Endothelial cell of umbilical vein (primary cell): ENCODE measurements at regions not wholly inside any gene's neighbourhood (a gene's known extent, or its start where the extent isn't known, plus 50 kb on each side); places are given as distances from the start of the nearest gene placed in this dataset.

ENCODE experiments used
- EZH2 ChIP-seq: IDR thresholded peaks from 2 replicates; pipeline ENCODE4 v1.6.1; 2012; ENCODE audit warnings: borderline replicate concordance, low read depth, mild to moderate bottlenecking, moderate library complexity, low read length, inconsistent platforms; ENCODE audit not compliant: severe bottlenecking
- GATA2 ChIP-seq: IDR thresholded peaks from 2 replicates; pipeline ENCODE4 v1.7.0; 2011; ENCODE audit warnings: low read depth, mild to moderate bottlenecking, moderate library complexity, mixed read lengths, low read length; ENCODE audit not compliant: insufficient read length, insufficient read depth
- JUN ChIP-seq: IDR thresholded peaks from 2 replicates; pipeline ENCODE4 v1.6.1; 2011; ENCODE audit warnings: borderline replicate concordance, low read depth; ENCODE audit not compliant: insufficient read length, insufficient read depth
- MYC ChIP-seq: IDR thresholded peaks from one replicate; pipeline ENCODE4 v1.6.1; 2011; ENCODE audit warnings: mild to moderate bottlenecking, low read depth, low read length
- POLR2A ChIP-seq: IDR thresholded peaks from 2 replicates; pipeline ENCODE4 v1.6.1; 2012; ENCODE audit warnings: low read depth, mild to moderate bottlenecking, control low read depth, low read length
- POLR2AphosphoS5 ChIP-seq: IDR thresholded peaks from 2 replicates; pipeline ENCODE4 v1.6.1; 2012; ENCODE audit warnings: low read depth, mild to moderate bottlenecking, control low read depth, low read length, moderate library complexity; ENCODE audit not compliant: insufficient read depth
- TF ChIP-seq, protein P1 (sequence below), 2 donors: IDR thresholded peaks; 1 replicate in 1 of 2; 2 replicates in 1 of 2; pipeline ENCODE4 v1.5.1; 2011; ENCODE audit warnings: low read length in 2 of 2, mild to moderate bottlenecking in 2 of 2, moderate library complexity in 2 of 2, control low read depth in 1 of 2, inconsistent platforms in 1 of 2, low read depth in 1 of 2; ENCODE audit not compliant: insufficient read depth in 1 of 2; ENCODE audit errors: extremely low read depth in 1 of 2

- TF ChIP-seq, protein P1, sequence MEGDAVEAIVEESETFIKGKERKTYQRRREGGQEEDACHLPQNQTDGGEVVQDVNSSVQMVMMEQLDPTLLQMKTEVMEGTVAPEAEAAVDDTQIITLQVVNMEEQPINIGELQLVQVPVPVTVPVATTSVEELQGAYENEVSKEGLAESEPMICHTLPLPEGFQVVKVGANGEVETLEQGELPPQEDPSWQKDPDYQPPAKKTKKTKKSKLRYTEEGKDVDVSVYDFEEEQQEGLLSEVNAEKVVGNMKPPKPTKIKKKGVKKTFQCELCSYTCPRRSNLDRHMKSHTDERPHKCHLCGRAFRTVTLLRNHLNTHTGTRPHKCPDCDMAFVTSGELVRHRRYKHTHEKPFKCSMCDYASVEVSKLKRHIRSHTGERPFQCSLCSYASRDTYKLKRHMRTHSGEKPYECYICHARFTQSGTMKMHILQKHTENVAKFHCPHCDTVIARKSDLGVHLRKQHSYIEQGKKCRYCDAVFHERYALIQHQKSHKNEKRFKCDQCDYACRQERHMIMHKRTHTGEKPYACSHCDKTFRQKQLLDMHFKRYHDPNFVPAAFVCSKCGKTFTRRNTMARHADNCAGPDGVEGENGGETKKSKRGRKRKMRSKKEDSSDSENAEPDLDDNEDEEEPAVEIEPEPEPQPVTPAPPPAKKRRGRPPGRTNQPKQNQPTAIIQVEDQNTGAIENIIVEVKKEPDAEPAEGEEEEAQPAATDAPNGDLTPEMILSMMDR (IDR thresholded peaks at IDR 0.05; ENCODE audit: extremely low read depth in 1 of 2, insufficient read depth in 1 of 2, low read depth in 1 of 2, low read length in 2 of 2): no peak
- TF ChIP-seq POLR2AphosphoS5: no peak
- TF ChIP-seq POLR2A: no peak
- TF ChIP-seq EZH2: no peak
- no peak for TF ChIP-seq JUN
- no peak for TF ChIP-seq GATA2
- TF ChIP-seq MYC: no peak
Measured at GRCh38 chr1:217134857-217135568, 411.8 kb upstream of the ESRRG start.
